NCI-H82 treated with DMSO at 0.1 percent for 48 hours (cell line): ENCODE measurements at regions not wholly inside any gene's neighbourhood (a gene's known extent, or its start where the extent isn't known, plus 50 kb on each side); places are given as distances from the start of the nearest gene placed in this dataset.

ENCODE experiments used
- DNase-seq: peaks from one replicate; lab custom pipeline; 2025; ENCODE audit not compliant: unreplicated experiment; lab: John Stamatoyannopoulos, UW

DNA sequence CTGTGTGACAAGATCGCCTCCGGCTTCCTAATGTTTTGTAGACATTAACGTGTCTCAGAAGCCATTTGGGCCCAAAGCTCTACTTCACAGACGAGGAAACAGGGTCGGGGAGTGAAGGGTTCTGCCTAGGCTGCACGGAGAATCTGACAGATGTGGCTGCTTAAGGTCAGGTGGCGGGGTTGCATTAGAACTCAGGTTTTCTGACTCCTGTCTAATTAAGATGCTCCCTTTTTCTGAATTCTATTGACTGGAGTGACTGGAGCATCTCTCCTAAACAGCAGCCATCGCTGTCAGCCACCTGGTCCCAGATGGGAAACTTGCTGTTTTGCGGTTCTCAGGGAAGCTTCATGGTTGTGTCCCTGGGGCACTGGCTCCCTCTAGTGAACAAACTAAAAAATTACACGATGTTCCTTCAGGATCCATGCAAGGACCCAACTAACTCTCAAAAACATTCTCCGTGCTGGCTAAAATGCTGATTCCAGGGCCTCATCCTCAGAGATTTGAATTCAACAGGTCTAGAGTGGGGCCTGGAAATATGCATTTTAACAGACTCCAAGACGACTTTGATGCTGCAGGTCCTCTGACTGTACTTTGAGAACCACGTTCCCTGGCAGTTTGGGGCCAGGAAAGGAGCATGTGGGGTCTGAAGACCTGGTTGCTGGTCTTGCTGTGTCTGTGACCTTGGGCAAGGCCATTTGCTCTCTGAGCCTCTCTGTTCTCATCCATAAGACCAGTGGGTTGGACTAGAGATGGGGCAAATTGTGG is 117.4 kb downstream of the IRF8 start:
- DNase-seq: peak; percentile 1

DNA sequence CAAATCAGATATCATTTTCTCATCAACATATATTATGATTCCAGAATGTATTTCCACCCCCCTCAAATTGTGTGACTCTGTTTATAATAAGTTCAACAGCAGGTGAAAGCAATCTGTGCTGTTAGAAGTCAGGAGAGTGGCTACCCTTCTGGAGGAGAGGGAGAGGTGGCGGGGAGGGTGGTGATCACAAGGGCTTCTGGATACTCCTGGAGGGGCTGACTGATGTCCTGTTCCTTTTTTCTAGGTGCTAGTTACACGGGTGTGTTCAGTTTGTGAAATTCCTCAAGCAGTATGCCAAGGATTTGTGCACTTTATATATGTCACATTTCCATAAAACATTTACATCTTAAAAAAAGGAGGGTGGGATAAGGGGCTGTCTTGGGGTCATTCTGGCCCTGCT is 119.1 kb downstream of the IRF8 start:
- no peak for DNase-seq

GRCh38 chr16:86018487-86018886 is 119.5 kb downstream of the IRF8 start:
- no peak for DNase-seq

- DNase-seq: no peak
These were observed 120.0 kb downstream of the IRF8 start for GRCh38 chr16:86018941-86019340.

DNA sequence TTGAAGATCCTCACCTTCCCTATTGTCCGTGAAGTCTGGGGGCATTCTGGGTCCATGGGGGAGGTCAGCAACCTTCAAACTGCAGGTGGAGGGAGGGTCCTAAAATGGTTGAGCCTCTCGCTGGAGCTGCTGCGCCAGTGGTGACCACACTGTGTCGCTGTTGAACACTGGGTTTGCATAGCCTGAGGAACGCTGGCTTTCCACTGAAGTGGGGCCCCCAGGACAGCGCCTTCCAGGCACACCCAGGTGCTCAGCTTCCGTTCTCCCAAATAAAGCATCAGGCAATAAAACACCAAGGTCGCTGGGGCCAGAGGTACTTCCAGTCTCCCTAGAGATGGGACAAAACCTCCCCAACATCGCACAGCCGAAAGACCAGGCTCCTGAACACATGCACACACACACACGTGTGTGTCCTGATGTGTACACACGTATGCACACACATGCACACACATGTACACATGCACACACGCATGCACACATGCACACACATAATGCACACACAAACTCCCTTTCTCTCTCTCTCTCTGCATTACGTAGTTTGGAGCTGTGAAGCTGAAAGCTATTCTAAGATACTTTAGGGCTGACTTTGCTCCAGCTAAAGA is 120.6 kb downstream of the IRF8 start:
- DNase-seq: no peak

GRCh38 chr16:86020971-86021370 is 122.0 kb downstream of the IRF8 start:
- DNase-seq: no peak

- no peak for DNase-seq
These were observed 123.5 kb downstream of the IRF8 start for GRCh38 chr16:86022381-86022960.

DNA sequence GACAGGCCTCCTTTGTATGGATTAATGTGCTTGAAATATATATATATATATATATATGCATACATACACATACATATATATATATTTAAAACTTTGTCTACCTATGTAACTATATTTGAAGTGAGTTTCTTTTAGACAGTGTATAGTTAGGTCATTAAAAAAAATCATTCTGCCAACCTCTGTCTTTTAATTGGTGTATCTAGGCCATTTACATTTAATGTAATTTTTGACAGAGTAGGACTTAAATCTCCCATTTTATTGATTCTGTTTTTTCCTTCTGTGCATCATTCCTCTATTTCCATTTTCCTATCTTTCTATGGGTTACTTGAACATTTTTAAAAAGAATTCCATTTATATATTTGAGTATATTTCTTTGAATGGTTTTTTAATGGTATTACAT is 125.2 kb downstream of the IRF8 start:
- DNase-seq: no peak

GRCh38 chr16:86025706-86026105 is 126.7 kb downstream of the IRF8 start:
- DNase-seq: no peak

DNA sequence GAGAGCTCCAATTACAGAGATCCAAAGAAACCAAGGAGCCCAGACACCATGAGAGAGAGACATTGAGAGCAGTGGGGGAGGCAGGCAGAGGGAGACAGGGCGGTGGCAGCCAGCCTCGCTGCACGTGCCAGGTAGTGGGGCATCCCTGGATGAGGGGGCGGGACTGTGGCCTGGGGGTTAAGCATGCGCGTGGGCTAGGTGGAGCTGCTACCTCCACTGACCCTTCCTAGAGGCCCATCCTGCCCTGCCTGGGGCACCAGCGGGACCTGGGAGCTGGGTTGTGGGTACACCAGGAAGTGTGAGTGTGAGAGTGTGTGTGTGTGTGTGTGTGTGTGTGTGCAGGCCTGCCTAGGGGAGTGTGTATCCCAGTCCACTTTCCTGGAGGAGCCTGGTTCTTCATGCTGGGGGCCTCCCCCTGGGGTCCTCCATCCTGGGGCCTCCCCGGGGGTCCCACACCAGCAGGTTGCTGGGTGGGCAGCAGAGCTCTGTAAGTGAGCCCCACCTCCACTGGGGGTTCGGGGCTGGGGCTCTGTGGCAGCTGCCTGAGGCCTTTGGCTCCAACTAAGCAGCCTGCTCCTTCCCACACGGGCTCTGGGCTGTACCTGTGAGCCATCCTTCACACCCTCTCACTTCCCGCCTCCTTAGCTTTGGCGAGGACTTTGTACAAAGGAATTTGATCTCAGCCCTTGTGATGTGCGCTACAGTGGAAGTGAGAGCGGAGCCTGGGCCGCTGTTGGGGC is 127.4 kb downstream of the IRF8 start:
- DNase-seq: no peak

DNA sequence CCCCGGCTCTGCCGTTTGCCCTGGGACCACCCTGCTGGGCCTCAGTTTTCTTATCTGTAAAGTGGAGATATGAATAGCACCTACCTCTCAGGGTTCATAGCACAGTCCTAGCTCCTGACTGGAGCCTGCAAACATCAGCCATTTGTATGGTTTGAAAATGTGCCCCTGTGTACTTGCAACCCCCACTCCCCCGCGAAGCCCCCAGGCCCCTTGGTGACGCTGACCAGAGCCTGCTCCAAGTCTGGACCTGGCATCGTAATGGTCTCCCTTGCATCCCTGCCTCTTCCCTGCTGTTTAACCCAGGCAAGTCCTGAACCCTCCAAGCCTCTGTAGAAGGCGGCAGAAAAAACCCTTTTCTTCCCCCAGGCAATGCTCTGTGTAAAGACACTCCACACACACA is 128.0 kb downstream of the IRF8 start:
- no peak for DNase-seq

DNA sequence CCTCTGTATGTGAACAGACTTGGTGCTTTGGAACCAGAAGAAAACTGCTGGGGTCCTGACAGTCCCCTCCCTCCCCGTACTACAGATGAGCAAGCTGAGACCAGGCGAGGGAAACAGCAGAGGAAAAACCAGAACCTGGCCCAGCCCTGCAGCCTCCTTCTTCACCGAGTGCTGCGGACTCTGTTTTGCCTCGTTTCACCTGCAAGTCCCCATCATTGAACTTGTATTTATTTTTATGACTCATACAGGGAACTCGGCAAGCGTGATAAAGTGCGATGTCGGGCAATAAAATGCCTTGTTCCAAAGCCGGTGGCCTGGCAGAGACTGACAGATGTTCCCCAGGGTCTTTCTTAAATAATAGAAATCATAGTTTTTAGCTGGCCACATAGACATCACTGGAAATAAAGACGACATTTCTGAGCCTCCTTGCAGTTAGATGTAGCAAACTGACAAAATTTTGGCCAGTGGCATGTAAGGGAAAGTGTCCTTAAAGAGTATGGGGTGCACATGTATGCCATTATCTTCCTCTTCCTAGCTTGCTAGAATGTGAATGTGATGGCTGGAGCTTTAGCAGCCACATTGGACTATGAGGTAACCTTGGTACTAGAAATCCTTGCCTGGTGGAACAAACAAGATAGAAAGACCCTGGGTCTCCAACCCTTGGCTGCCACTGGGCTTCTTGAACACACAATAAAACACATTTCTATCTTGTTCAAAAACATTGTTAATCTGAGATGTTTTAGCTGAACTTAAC is 128.6 kb downstream of the IRF8 start:
- DNase-seq: no peak

DNA sequence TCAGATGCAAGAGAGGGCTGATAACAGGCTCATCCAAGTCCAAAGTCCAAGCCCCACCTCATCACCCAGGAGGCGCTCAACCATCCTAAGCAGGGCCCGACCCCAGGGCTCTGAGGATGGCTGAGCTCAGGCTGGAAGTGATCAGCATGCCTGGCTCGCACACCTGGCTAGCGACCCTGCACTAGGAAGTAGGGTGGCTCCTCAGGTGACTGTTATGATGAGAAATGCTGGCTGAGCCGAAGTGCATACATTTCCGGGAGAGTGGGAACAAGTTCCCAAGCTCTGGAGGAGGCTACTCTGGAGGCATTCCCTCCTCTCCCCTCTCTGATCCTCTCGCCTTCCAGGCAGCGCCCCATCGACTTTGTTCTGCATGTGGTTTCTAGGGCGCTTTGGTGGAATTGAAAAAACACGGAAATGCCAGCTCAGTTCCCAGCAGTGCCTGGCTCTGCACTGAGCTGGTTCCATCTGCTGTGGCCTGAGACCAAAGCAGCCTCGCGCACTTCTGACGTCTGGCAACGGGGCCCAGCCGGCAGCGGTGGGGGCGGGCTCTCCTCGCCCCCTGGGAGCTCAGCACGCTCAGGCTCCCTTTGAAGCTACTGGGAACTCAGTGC is 130.3 kb downstream of the IRF8 start:
- DNase-seq: no peak

DNA sequence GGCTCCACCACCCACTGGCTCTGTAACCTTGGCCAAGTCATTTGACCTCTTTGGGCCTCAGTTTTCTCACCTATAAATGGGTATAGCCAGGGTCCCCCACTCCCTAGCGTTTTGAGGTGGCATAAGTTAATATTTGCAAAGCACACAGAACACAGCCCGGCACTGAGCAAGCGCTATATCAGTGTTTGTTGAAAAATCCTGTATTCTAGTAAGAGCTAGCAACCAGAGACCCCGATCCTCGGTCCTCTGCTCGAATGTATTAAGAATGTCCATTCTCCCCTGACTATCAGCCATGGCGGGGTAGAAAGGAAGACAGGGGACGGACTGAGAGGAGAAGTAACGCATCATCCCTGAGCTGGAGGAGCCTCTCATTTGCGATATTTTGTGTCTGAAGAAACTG is 131.2 kb downstream of the IRF8 start:
- DNase-seq: no peak

- no peak for DNase-seq
These were observed 132.2 kb downstream of the IRF8 start for GRCh38 chr16:86031141-86031678.

GRCh38 chr16:86033016-86033474 is 134.1 kb downstream of the IRF8 start:
- no peak for DNase-seq

GRCh38 chr16:86033971-86034370 is 135.0 kb downstream of the IRF8 start:
- DNase-seq: no peak

DNA sequence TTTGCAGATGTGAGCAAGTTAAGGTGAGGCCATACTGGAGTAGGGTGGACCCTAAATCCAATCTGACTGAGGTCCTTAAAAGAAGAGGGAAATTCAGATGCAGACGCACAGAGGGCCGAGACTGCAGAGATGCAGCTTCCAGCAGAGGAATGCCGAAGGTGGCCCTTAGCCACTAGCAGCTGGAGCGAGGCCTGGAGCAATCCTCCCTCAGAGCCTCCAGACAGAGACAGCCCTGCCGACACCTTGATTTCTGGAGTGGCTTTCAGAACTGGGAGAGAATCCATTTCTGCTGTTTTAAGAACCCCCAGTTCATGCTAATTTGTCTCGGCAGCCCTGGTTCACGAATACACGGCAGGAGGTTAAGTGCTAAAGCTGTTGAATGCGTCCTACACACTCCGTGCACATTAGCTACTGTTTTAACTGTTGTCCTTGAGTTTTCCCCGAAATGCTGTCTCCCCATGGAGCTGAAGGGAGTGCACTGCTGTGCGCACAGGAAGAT is 135.5 kb downstream of the IRF8 start:
- no peak for DNase-seq

GRCh38 chr16:86035906-86036305 is 136.9 kb downstream of the IRF8 start:
- DNase-seq: no peak
